SK-N-SH treated with all-trans-retinoic acid at 6 μM for 48 hours (cell line): ENCODE measurements at regions not wholly inside any gene's neighbourhood (a gene's known extent, or its start where the extent isn't known, plus 50 kb on each side); places are given as distances from the start of the nearest gene placed in this dataset.

ENCODE experiments used
- CSDC2 ChIP-seq: fragments of 250-450 bp; sonication (Bioruptor Pico); IDR thresholded peaks from 2 replicates; pipeline ENCODE4 v1.5.0; 2020; ENCODE audit warnings: mild to moderate bottlenecking, moderate library complexity
- TSHZ2 ChIP-seq: fragments of 250-450 bp; sonication (Bioruptor Pico); IDR thresholded peaks from 2 replicates; pipeline ENCODE4 v1.5.0; 2020; ENCODE audit warnings: mild to moderate bottlenecking, moderate library complexity

DNA sequence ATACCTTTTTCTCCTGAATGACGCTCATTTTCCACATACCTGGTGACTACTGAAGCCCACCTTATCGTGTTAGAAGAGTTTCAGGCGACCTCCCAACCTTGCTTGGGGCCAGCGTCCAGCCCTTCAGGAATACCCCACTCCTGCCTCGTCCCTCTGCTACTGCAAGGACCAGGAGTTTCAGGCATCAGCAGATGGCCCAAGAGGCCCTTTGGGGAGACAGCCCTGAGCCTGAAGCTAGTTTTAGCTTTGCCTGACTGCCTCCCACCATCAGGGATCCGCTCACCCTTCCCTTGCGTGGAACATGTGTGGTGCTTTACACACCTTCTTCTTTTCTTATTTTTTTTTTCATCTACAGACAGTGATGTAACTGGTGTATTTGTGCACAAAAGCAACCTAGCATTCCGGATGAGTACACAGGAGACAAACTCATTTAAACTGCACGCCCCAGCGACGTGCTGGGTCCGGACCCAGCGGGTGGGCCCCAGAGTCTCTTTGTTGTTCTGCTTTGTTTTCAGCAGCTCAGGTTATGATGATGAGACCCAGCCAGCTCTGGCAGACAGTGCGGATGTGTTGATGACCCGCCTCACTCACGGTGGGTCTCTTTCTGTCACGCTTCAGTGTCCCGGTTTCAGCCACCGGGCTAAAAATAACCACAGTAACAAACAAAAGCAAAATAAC is 242.4 kb downstream of the C16orf95 start:
- TF ChIP-seq TSHZ2 (CRISPR knock-in tag) (no peak), CSDC2 (CRISPR knock-in tag) (no peak)
